Left lobe of liver (tissue), 2 donors: ENCODE measurements at regions not wholly inside any gene's neighbourhood (a gene's known extent, or its start where the extent isn't known, plus 50 kb on each side); places are given as distances from the start of the nearest gene placed in this dataset.

Experiments used
- ATAC-seq: fragments of 200-7000 bp; cut with Tn5 transposase; one replicate; pipeline ENCODE4 v1.9.1; 2020; ENCODE audit warnings: mild to moderate bottlenecking, moderate library complexity
- DNase-seq: peaks from one replicate; pipeline ENCODE4 v3.0.0-alpha.2; 2020; ENCODE audit warnings: low spot score
- donor health status: DM: no; HTN: no; CAD: no; lungs with moderate emphysema.
- donor health status: DM: no; HTN: yes; CAD: no.

- no peak for DNase-seq
- ATAC-seq, result no peak
These were observed 122.2 kb downstream of the SIK1 start for GRCh38 chr21:43304621-43305335.

GRCh38 chr21:43304206-43304605 lies 122.7 kb downstream of the SIK1 start:
- no peak for DNase-seq
- ATAC-seq, result no peak

- ATAC-seq, result no peak
- no peak for DNase-seq
These were observed 123.4 kb downstream of the SIK1 start for GRCh38 chr21:43303275-43304178.

GRCh38 chr21:43302769-43303168 lies 124.2 kb downstream of the SIK1 start:
- DNase-seq (no peak), ATAC-seq (no peak)

- no peak for ATAC-seq
- no peak for DNase-seq
These were observed 124.8 kb downstream of the SIK1 start for GRCh38 chr21:43302062-43302700.

- ATAC-seq (no peak), DNase-seq (no peak)
These were observed 125.4 kb downstream of the SIK1 start for GRCh38 chr21:43301409-43302061.

- peak; percentile 18 for ATAC-seq
- no peak for DNase-seq
These were observed 126.2 kb downstream of the SIK1 start for GRCh38 chr21:43300496-43301408.

- no peak for ATAC-seq
- DNase-seq, result no peak
These were observed 127.3 kb downstream of the SIK1 start for GRCh38 chr21:43299441-43300277.

GRCh38 chr21:43298546-43299440 lies 128.1 kb downstream of the SIK1 start:
- ATAC-seq, result no peak
- DNase-seq, result no peak

GRCh38 chr21:43297989-43298388 lies 128.9 kb downstream of the SIK1 start:
- no peak for DNase-seq

GRCh38 chr21:43297391-43297981 lies 128.7 kb downstream of the CRYAA start:
- no peak for DNase-seq
- no peak for ATAC-seq

More at GRCh38 chr21:43297989-43298388, 128.9 kb downstream of the SIK1 start:
- no peak for ATAC-seq

GRCh38 chr21:43295066-43295958 lies 126.5 kb downstream of the CRYAA start:
- no peak for DNase-seq
- no peak for ATAC-seq

- ATAC-seq (no peak), DNase-seq (no peak)
These were observed 125.5 kb downstream of the CRYAA start for GRCh38 chr21:43294194-43294902.

GRCh38 chr21:43292866-43293142 lies 124.0 kb downstream of the CRYAA start:
- no peak for ATAC-seq
- no peak for DNase-seq

GRCh38 chr21:43292041-43292865 lies 123.4 kb downstream of the CRYAA start:
- DNase-seq (no peak), ATAC-seq (no peak)
